HEK293 (cell line): ENCODE measurements at regions not wholly inside any gene's neighbourhood (a gene's known extent, or its start where the extent isn't known, plus 50 kb on each side); places are given as distances from the start of the nearest gene placed in this dataset.

ENCODE experiments used
- CTCF ChIA-PET: fragments of 350-600 bp; formaldehyde crosslinking; extraction: SDS; loops from one replicate; lab custom pipeline; 2021; ENCODE audit warnings: antibody characterized with exemption; lab: Yijun Ruan, JAX
- POLR2A ChIA-PET: fragments of 300-600 bp; formaldehyde crosslinking; extraction: SDS; loops from one replicate; lab custom pipeline; 2020; ENCODE audit warnings: antibody characterized with exemption, inconsistent platforms; lab: Yijun Ruan, JAX
- H3K27ac ChIP-seq: fragments of 200-500 bp; sonication (Bioruptor generic); 2 replicates; pipeline ENCODE4 v1.5.1; 2014; ENCODE audit warnings: low read depth, low read length, control low read depth, inconsistent platforms; ENCODE audit errors: extremely low read depth
- H3K36me3 ChIP-seq, 2 experiments: fragments of 200-500 bp in 1 of 2; sonication (Bioruptor generic) in 1 of 2; 1 replicate in 1 of 2; 2 replicates in 1 of 2; pipeline ENCODE4 v1.5.1; 2014 to 2017; ENCODE audit warnings: inconsistent platforms in 2 of 2, low read length in 2 of 2; ENCODE audit not compliant: control insufficient read depth in 2 of 2, insufficient read depth in 1 of 2
- H3K4me1 ChIP-seq: fragments of 200-500 bp; sonication (Bioruptor generic); 2 replicates; pipeline ENCODE4 v1.5.1; 2014; ENCODE audit warnings: mild to moderate bottlenecking, low read length, inconsistent platforms; ENCODE audit not compliant: control insufficient read depth, insufficient read depth
- H3K4me3 ChIP-seq: 2 replicates; pipeline ENCODE4 v1.5.1; 2011; ENCODE audit warnings: low read depth, mild to moderate bottlenecking, control low read depth, low read length, moderate library complexity
- H3K9me3 ChIP-seq: fragments of 200-500 bp; sonication (Bioruptor generic); 2 replicates; pipeline ENCODE4 v1.5.1; 2014; ENCODE audit warnings: low read depth, low read length, inconsistent platforms; ENCODE audit not compliant: control insufficient read depth, insufficient read depth
- FEZF1 ChIP-seq: fragments of 450-650 bp; formaldehyde crosslinking; IDR thresholded peaks from 2 replicates; pipeline ENCODE4 v1.5.1; 2016; ENCODE audit warnings: missing biosample characterization, missing genetic modification characterization
- GLIS2 ChIP-seq: fragments of 450-650 bp; formaldehyde crosslinking; IDR thresholded peaks from 2 replicates; pipeline ENCODE4 v1.5.1; 2016; ENCODE audit warnings: missing biosample characterization, missing genetic modification characterization
- KLF10 ChIP-seq: fragments of 450-650 bp; IDR thresholded peaks from 2 replicates; pipeline ENCODE4 v1.5.1; 2018; ENCODE audit warnings: missing biosample characterization, mild to moderate bottlenecking, missing genetic modification characterization
- PRDM1 ChIP-seq: fragments of 450-650 bp; formaldehyde crosslinking; IDR thresholded peaks from 2 replicates; pipeline ENCODE4; 2016; ENCODE audit warnings: missing biosample characterization, missing genetic modification characterization
- REPIN1 ChIP-seq: fragments of 450-650 bp; formaldehyde crosslinking; IDR thresholded peaks from 2 replicates; pipeline ENCODE4 v1.5.1; 2017; ENCODE audit warnings: missing biosample characterization, missing genetic modification characterization, low read depth
- SP7 ChIP-seq: fragments of 450-650 bp; formaldehyde crosslinking; IDR thresholded peaks from 2 replicates; pipeline ENCODE4 v1.5.1; 2016; ENCODE audit warnings: missing biosample characterization, missing genetic modification characterization
- ZNF133 ChIP-seq: fragments of 450-650 bp; formaldehyde crosslinking; IDR thresholded peaks from 2 replicates; pipeline ENCODE4 v1.5.1; 2016; ENCODE audit warnings: missing biosample characterization, missing genetic modification characterization
- ZNF155 ChIP-seq: fragments of 450-650 bp; formaldehyde crosslinking; IDR thresholded peaks from 2 replicates; pipeline ENCODE4 v1.5.1; 2016; ENCODE audit warnings: missing biosample characterization, missing genetic modification characterization
- ZNF19 ChIP-seq: fragments of 450-650 bp; formaldehyde crosslinking; IDR thresholded peaks from 2 replicates; pipeline ENCODE4; 2016; ENCODE audit warnings: missing biosample characterization, missing genetic modification characterization, low read depth
- ZNF211 ChIP-seq: fragments of 450-650 bp; formaldehyde crosslinking; IDR thresholded peaks from 2 replicates; pipeline ENCODE4 v1.5.1; 2016; ENCODE audit warnings: low read depth, missing biosample characterization, missing genetic modification characterization
- ZNF221 ChIP-seq: fragments of 450-650 bp; formaldehyde crosslinking; IDR thresholded peaks from 2 replicates; pipeline ENCODE4 v1.5.1; 2017; ENCODE audit warnings: missing biosample characterization, missing genetic modification characterization, borderline replicate concordance
- ZNF302 ChIP-seq: fragments of 450-650 bp; formaldehyde crosslinking; IDR thresholded peaks from 2 replicates; pipeline ENCODE4 v1.5.1; 2016; ENCODE audit warnings: missing biosample characterization, missing genetic modification characterization, low read depth
- ZNF324 ChIP-seq: fragments of 450-650 bp; formaldehyde crosslinking; IDR thresholded peaks from 2 replicates; pipeline ENCODE4 v1.5.1; 2016; ENCODE audit warnings: missing biosample characterization, missing genetic modification characterization
- ZNF341 ChIP-seq: fragments of 450-650 bp; formaldehyde crosslinking; IDR thresholded peaks from 2 replicates; pipeline ENCODE4; 2016; ENCODE audit warnings: low read depth, missing biosample characterization, missing genetic modification characterization
- ZNF394 ChIP-seq: fragments of 450-650 bp; formaldehyde crosslinking; IDR thresholded peaks from 2 replicates; pipeline ENCODE4 v1.5.1; 2016; ENCODE audit warnings: missing biosample characterization, missing genetic modification characterization, mild to moderate bottlenecking, moderate library complexity, borderline replicate concordance
- ZNF433 ChIP-seq: fragments of 450-650 bp; formaldehyde crosslinking; IDR thresholded peaks from 2 replicates; pipeline ENCODE4 v1.5.1; 2016; ENCODE audit warnings: missing biosample characterization, missing genetic modification characterization, low read depth
- ZNF530 ChIP-seq: fragments of 450-650 bp; formaldehyde crosslinking; IDR thresholded peaks from 2 replicates; pipeline ENCODE4 v1.5.1; 2016; ENCODE audit warnings: low read depth, missing biosample characterization, missing genetic modification characterization
- ZNF558 ChIP-seq: fragments of 450-650 bp; formaldehyde crosslinking; IDR thresholded peaks from 2 replicates; pipeline ENCODE4 v1.5.1; 2016; ENCODE audit warnings: missing biosample characterization, missing genetic modification characterization
- ZNF707 ChIP-seq: fragments of 450-650 bp; formaldehyde crosslinking; IDR thresholded peaks from 2 replicates; pipeline ENCODE4 v1.5.1; 2016; ENCODE audit warnings: missing biosample characterization, missing genetic modification characterization
- ZNF76 ChIP-seq: fragments of 450-650 bp; formaldehyde crosslinking; IDR thresholded peaks from 2 replicates; pipeline ENCODE4; 2016; ENCODE audit warnings: low read depth, missing biosample characterization, missing genetic modification characterization, borderline replicate concordance
- ZNF791 ChIP-seq: fragments of 450-650 bp; formaldehyde crosslinking; IDR thresholded peaks from 2 replicates; pipeline ENCODE4 v1.5.1; 2016; ENCODE audit warnings: missing biosample characterization, missing genetic modification characterization
- ZNF843 ChIP-seq: fragments of 450-650 bp; formaldehyde crosslinking; IDR thresholded peaks from 2 replicates; pipeline ENCODE4 v1.5.1; 2016; ENCODE audit warnings: missing biosample characterization, missing genetic modification characterization
- ZSCAN30 ChIP-seq: fragments of 450-650 bp; IDR thresholded peaks from 2 replicates; pipeline ENCODE4 v1.5.1; 2018; ENCODE audit warnings: missing biosample characterization, mild to moderate bottlenecking, missing genetic modification characterization, moderate library complexity
- TF ChIP-seq, protein P1 (sequence below): fragments of 450-650 bp; formaldehyde crosslinking; IDR thresholded peaks from 2 replicates; pipeline ENCODE4 v1.5.1; 2016; ENCODE audit warnings: missing biosample characterization, missing genetic modification characterization
- TF ChIP-seq, protein P2 (sequence below): fragments of 450-650 bp; formaldehyde crosslinking; IDR thresholded peaks from 2 replicates; pipeline ENCODE4 v1.5.1; 2017; ENCODE audit warnings: missing biosample characterization, missing genetic modification characterization
- TF ChIP-seq, protein P3 (sequence below): fragments of 450-650 bp; formaldehyde crosslinking; IDR thresholded peaks from 2 replicates; pipeline ENCODE4 v1.5.1; 2017; ENCODE audit warnings: missing biosample characterization, missing genetic modification characterization

DNA sequence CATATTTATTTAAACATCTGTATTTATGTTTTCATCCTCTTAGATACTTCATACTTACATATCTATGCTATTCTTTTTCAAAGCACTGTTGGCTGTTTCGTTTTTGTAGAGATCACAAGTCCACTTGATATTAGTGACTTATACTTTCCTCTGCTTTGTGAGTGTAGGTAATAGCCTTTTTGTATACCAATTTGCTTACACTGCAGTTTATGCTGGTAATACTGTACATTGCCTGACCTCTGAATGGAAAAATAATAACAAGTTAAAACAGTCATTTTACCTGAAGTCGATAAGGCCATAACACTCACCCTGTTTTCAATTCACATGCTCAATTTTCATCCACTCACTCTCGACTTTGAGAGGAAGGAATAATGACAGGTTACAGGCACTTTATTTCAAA is 89.9 kb upstream of the NANOGP8 start:
- no peaks in the 10 kb centered on the region for H3K36me3 ChIP-seq
- TF ChIP-seq, protein P1, sequence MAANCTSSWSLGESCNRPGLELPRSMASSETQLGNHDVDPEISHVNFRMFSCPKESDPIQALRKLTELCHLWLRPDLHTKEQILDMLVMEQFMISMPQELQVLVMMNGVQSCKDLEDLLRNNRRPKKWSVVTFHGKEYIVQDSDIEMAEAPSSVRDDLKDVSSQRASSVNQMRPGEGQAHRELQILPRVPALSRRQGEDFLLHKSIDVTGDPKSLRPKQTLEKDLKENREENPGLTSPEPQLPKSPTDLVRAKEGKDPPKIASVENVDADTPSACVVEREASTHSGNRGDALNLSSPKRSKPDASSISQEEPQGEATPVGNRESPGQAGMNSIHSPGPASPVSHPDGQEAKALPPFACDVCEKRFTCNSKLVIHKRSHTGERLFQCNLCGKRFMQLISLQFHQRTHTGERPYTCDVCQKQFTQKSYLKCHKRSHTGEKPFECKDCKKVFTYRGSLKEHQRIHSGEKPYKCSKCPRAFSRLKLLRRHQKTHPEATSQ, result no peak
- TF ChIP-seq GLIS2 (no peak), ZNF558 (tag by site-specific recombination) (no peak), ZNF530 (tag by site-specific recombination) (no peak), ZNF76 (tag by site-specific recombination) (no peak), ZNF324 (tag by site-specific recombination) (no peak), ZNF433 (no peak), SP7 (tag by site-specific recombination) (no peak), ZNF302 (tag by site-specific recombination) (no peak), FEZF1 (tag by site-specific recombination) (no peak), REPIN1 (tag by site-specific recombination) (no peak), ZNF211 (tag by site-specific recombination) (no peak), ZNF155 (tag by site-specific recombination) (no peak), ZNF19 (no peak), ZNF221 (no peak), PRDM1 (no peak), ZNF707 (tag by site-specific recombination) (no peak)
- TF ChIP-seq, protein P2, sequence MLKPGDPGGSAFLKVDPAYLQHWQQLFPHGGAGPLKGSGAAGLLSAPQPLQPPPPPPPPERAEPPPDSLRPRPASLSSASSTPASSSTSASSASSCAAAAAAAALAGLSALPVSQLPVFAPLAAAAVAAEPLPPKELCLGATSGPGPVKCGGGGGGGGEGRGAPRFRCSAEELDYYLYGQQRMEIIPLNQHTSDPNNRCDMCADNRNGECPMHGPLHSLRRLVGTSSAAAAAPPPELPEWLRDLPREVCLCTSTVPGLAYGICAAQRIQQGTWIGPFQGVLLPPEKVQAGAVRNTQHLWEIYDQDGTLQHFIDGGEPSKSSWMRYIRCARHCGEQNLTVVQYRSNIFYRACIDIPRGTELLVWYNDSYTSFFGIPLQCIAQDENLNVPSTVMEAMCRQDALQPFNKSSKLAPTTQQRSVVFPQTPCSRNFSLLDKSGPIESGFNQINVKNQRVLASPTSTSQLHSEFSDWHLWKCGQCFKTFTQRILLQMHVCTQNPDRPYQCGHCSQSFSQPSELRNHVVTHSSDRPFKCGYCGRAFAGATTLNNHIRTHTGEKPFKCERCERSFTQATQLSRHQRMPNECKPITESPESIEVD, result no peak
- ChIA-PET POLR2A (no interaction called here), CTCF (no interaction called here)
- H3K9me3 ChIP-seq, result no peaks in the 10 kb centered on the region
- H3K4me1 ChIP-seq, result no peaks in the 10 kb centered on the region; the same call in 1 of the 2 replicates
- H3K4me3 ChIP-seq, result no peak overlapping the region
- no peak overlapping the region for H3K27ac ChIP-seq

DNA sequence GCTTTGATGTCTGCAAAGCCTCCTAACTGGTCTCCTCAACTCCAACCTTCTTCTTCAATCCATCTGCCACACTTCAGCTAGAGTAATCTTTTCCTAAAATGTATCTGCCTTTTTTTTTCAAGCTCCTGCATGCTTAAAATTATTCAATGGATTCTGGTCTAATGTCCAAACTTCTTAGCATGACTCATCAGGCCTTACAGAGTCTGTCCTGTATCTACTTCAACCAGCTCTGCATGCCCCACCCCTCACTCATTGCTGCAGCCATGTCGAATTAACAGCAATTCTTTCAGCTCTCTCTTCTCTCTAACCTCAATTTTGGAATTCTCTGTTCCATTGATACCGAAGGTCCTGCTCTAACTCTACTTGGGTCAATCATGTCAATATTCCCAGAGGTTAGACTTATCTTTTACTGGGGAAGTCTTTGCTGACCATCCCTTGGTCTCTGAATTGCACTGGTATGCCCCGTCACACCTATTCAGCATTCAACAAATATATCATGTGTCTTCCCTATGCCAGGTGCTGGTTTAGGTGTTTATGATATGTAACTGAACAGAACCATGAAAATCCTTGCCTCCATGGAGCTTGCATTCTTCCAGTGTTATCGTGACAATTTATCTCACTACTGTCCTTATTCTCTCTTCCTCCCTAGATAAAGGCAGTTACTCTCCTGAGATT is 88.5 kb upstream of the NANOGP8 start:
- Histone ChIP-seq H3K4me1 (no peaks in the 10 kb centered on the region; the same call in 1 of the 2 replicates), H3K27ac (no peak overlapping the region), H3K9me3 (no peaks in the 10 kb centered on the region), H3K36me3 (no peaks in the 10 kb centered on the region), H3K4me3 (no peak overlapping the region)
- ChIA-PET CTCF (no interaction called here), POLR2A (no interaction called here)
- TF ChIP-seq PRDM1, result no peak
- no peak for TF ChIP-seq ZSCAN30 (tag by site-specific recombination)
- no peak for TF ChIP-seq KLF10 (tag by site-specific recombination)
- TF ChIP-seq ZNF133 (tag by site-specific recombination), result no peak
- TF ChIP-seq, protein P3, sequence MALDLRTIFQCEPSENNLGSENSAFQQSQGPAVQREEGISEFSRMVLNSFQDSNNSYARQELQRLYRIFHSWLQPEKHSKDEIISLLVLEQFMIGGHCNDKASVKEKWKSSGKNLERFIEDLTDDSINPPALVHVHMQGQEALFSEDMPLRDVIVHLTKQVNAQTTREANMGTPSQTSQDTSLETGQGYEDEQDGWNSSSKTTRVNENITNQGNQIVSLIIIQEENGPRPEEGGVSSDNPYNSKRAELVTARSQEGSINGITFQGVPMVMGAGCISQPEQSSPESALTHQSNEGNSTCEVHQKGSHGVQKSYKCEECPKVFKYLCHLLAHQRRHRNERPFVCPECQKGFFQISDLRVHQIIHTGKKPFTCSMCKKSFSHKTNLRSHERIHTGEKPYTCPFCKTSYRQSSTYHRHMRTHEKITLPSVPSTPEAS (tag by site-specific recombination), result no peak
- TF ChIP-seq ZNF791 (tag by site-specific recombination), result no peak
- no peak for TF ChIP-seq ZNF341 (tag by site-specific recombination)
- TF ChIP-seq SP7 (tag by site-specific recombination), result no peak
- TF ChIP-seq ZNF843, result no peak
- no peak for TF ChIP-seq ZNF394 (tag by site-specific recombination)
